GM10248 (cell line): ENCODE measurements at regions not wholly inside any gene's neighbourhood (a gene's known extent, or its start where the extent isn't known, plus 50 kb on each side); places are given as distances from the start of the nearest gene placed in this dataset.

Source experiments
- CTCF ChIA-PET: fragments of 300-600 bp; sonication (Branson Sonifier 250); formaldehyde crosslinking; extraction: SDS; loops from one replicate; lab custom pipeline; 2021; ENCODE audit warnings: antibody characterized with exemption; lab: Yijun Ruan, JAX
- POLR2A ChIA-PET: fragments of 350-650 bp; sonication (Branson Sonifier 250); formaldehyde crosslinking; extraction: SDS; loops from one replicate; lab custom pipeline; 2020; ENCODE audit warnings: antibody characterized with exemption; lab: Yijun Ruan, JAX
- DNase-seq: peaks from one replicate; pipeline ENCODE4 v3.0.0; 2012; ENCODE audit errors: extremely low spot score
- TF ChIP-seq, protein P1 (sequence below): IDR thresholded peaks from 2 replicates; pipeline ENCODE4 v1.5.1; 2012; ENCODE audit warnings: mild to moderate bottlenecking, low read depth; ENCODE audit errors: extremely low read depth, missing control alignments, control extremely low read depth

DNA sequence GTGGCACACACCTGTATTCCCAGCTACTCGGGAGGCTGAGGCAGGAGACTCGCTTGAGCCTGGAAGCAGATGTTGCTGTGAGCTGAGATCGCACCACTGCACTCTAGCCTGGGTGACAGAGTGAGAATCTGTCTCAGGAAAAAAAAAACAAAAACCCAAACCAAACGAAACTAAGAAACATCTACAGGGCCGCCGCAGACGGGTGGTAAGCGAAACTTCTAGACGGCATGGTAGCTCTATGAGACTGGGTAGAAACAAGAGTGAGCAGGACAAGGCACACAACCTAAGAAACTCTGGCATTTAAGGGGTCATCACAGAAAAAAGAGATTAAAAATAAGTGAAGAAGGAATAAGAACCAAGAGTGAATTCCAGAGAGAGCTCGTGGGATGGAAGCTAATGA, 454.8 kb upstream of the KLF4 start:
- DNase-seq = no peak
- POLR2A ChIA-PET = no interaction called here
- CTCF ChIA-PET = interaction anchor here (1.1 kb wide), 1 partner anchor 10 kb away, joined by 3 read pairs; no protein-coding TSS in a partner anchor
- TF ChIP-seq, protein P1, sequence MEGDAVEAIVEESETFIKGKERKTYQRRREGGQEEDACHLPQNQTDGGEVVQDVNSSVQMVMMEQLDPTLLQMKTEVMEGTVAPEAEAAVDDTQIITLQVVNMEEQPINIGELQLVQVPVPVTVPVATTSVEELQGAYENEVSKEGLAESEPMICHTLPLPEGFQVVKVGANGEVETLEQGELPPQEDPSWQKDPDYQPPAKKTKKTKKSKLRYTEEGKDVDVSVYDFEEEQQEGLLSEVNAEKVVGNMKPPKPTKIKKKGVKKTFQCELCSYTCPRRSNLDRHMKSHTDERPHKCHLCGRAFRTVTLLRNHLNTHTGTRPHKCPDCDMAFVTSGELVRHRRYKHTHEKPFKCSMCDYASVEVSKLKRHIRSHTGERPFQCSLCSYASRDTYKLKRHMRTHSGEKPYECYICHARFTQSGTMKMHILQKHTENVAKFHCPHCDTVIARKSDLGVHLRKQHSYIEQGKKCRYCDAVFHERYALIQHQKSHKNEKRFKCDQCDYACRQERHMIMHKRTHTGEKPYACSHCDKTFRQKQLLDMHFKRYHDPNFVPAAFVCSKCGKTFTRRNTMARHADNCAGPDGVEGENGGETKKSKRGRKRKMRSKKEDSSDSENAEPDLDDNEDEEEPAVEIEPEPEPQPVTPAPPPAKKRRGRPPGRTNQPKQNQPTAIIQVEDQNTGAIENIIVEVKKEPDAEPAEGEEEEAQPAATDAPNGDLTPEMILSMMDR = no peak

DNA sequence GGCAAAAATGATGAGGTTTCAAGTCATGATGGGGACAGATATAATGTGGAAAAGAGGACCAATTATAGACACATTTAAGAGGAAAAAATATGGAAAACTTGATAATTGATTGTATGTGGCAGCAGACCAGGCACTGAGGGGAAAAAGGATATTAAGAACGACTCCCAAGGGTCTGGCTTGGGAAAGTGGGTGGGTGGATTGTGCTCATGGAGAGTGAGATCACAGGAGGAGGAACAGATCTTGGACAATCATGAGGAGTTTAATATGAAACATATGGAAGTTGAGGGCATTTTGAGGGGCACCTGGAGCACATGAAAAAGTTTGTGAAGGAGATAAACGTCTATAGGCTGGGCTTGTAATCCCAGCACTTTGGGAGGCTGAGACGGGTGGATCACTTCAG, 454.3 kb upstream of the KLF4 start:
- TF ChIP-seq, protein P1 = no peak
- DNase-seq = no peak
- ChIA-PET CTCF (interaction anchor here (1.1 kb wide), 1 partner anchor 10 kb away, joined by 3 read pairs; no protein-coding TSS in a partner anchor), POLR2A (no interaction called here)

DNA sequence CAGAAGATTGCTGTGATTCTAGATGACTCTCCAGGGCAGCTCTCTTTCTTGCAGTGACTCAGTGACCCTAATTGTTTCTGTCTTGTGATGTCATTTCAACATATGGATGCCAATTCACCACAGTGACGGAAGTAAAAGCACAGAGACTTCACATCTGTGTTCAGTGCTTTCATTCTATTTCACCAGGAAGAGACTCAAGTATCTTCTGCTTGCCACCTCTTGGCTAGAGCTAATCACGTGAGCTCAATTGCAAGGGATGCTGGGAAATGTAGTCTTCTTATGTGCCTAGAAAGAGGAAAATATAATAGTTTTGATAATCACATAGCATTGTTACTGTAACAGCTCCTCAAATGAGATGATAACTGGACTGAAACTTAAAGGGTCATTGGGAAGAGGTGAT, 453.3 kb upstream of the KLF4 start:
- TF ChIP-seq, protein P1 = no peak
- POLR2A ChIA-PET = no interaction called here
- CTCF ChIA-PET = no interaction called here
- DNase-seq = no peak

DNA sequence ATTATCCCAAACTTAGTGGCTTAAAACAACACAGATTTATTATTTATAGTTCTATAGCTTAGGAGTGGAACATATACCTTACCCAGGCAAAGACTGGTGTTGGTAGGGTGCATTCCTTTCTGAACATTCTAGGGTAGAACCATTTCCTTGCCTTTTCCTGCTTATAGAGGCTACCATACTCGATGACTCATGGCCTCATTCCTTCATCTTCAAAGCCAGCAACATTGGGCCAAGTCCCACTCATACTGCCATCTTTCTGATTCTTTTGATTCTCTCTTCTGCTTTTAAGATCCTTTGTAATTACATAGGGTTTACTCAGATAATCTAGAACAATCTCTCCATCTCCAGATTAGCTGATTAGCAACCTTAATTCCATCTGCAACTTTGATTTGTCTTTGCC, 452.7 kb upstream of the KLF4 start:
- POLR2A ChIA-PET = no interaction called here

DNA sequence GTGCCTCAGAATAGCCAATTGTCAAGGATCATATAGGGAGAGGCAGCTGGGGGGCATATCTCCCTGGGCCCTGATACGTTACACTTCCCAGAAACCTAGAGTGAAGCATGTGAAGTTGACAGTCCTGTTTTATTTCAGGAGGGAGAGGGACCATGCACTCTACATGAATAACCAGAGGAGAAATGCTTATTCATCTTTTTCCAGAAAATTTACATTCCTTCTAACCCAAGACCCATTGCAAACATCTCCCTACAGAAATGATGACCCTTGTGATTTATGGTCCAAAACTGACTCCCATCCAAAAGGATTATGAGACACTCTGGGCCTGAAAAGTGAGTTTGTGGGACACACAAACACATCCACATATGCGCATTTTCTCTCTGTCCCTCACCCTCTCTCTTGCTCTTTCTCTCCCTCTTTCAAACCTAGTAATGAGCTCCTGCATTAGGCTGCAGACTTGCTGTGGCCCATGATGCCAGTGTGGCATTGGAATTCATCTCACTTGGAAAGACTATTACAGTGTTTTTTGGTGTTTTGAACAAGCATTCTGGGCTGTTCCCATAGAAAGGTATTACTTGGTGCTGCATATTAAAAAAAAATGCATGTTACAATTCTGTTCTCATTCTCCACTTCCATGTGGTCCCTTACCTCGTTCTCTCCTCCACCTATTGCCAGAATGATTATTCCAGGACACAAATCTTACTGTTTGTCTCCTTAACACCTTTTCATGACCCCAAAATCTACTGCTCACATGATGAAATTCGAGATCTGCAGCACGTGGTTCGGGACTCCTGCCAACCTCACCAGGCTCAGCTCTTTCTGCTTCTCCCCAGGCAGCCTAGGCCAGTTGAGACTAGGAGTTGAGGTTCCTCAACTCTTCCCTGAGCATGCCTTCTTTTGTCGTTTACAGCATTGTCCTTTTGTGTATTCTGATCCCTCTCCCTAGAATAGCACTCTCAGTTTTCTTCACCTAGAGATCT, 451.3 kb upstream of the KLF4 start:
- TF ChIP-seq, protein P1 = no peak
- ChIA-PET POLR2A (no interaction called here), CTCF (interaction anchor here (1.3 kb wide), 1 partner anchor 24 kb away, joined by 3 read pairs; no protein-coding TSS in a partner anchor)
- DNase-seq = no peak

More for the DNA sequence above, 452.7 kb upstream of the KLF4 start:
- TF ChIP-seq, protein P1 = no peak
- CTCF ChIA-PET = no interaction called here
- no peak for DNase-seq

DNA sequence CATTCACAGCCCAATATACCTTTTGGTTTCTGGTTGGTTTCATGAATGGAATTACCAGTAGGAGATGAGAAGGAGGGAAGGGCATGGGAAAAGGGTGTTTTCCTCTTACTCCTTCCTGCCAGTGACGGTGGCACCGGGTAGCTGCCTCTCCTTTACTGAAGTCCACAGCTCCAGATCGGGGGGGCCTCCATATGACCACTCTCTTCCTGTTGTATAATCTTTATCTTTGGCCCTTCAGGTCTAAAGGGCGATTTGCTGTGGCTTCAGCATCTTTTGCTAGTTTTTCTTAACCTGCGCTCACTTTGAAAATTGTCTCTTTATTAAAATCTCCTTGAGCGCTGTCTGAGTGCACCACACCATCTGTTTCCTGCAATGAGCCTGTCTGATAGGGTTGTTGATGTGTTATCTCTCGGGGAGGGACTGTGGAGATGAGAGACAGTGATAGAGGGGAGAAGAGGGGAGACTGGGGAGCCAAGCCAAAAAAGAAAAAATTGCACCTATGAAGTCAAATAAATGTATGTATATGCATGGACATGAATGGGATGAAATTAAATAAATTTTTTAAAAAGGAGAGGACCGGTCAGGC, 449.3 kb upstream of the KLF4 start:
- no peak for DNase-seq
- ChIA-PET CTCF (no interaction called here), POLR2A (no interaction called here)
- TF ChIP-seq, protein P1 = no peak
